ENCODE measurements at regions not wholly inside any gene's neighbourhood (a gene's known extent, or its start where the extent isn't known, plus 50 kb on each side); places are given as distances from the start of the nearest gene placed in this dataset.
"Not testable (repeated sequence)": the region's sequence is repeated elsewhere in the genome, so short reads cannot be mapped to it uniquely, and the experiment has no call there.

GRCh38 chr2:167844714-167845530 lies 402.5 kb downstream of the STK39 start:
- DNase-seq (ENCODE audit: insufficient read length, low spot score), result no peak
- no peak for FAIRE-seq

GRCh38 chr2:167843657-167844056 lies 403.7 kb downstream of the STK39 start:
- FAIRE-seq (no peak), DNase-seq (ENCODE audit: insufficient read length, low spot score) (no peak)

- DNase-seq (ENCODE audit: insufficient read length, low spot score) (no peak), FAIRE-seq (no peak)
Measured at GRCh38 chr2:167843217-167843616, 404.2 kb downstream of the STK39 start.

GRCh38 chr2:167842047-167842446 lies 405.3 kb downstream of the STK39 start:
- no peak for FAIRE-seq
- DNase-seq (ENCODE audit: insufficient read length, low spot score), result no peak

GRCh38 chr2:167835290-167835689 lies 412.1 kb downstream of the STK39 start:
- not testable (repeated sequence) for FAIRE-seq; DNase-seq (ENCODE audit: insufficient read length, low spot score)

GRCh38 chr2:167834707-167835106 lies 412.7 kb downstream of the STK39 start:
- no peak for DNase-seq (ENCODE audit: insufficient read length, low spot score)
- FAIRE-seq, result no peak

- no peak for FAIRE-seq
- no peak for DNase-seq (ENCODE audit: insufficient read length, low spot score)
Measured at GRCh38 chr2:167833294-167833693, 414.1 kb downstream of the STK39 start.

- no peak for DNase-seq (ENCODE audit: insufficient read length, low spot score)
- no peak for FAIRE-seq
Measured at GRCh38 chr2:167832868-167833287, 414.5 kb downstream of the STK39 start.

- DNase-seq (ENCODE audit: insufficient read length, low spot score) (no peak), FAIRE-seq (no peak)
Measured at GRCh38 chr2:167827352-167828097, 419.9 kb downstream of the STK39 start.

GRCh38 chr2:167826906-167827305 lies 420.5 kb downstream of the STK39 start:
- no peak for FAIRE-seq

GRCh38 chr2:167825664-167826063 lies 421.7 kb downstream of the STK39 start:
- no peak for FAIRE-seq

More at GRCh38 chr2:167826906-167827305, 420.5 kb downstream of the STK39 start:
- DNase-seq (ENCODE audit: insufficient read length, low spot score), result no peak

GRCh38 chr2:167822690-167823465 lies 424.5 kb downstream of the STK39 start:
- DNase-seq (ENCODE audit: insufficient read length, low spot score) (no peak), FAIRE-seq (no peak)

More at GRCh38 chr2:167825664-167826063, 421.7 kb downstream of the STK39 start:
- no peak for DNase-seq (ENCODE audit: insufficient read length, low spot score)

GRCh38 chr2:167820488-167820887 lies 426.9 kb downstream of the STK39 start:
- FAIRE-seq (no peak), DNase-seq (ENCODE audit: insufficient read length, low spot score) (no peak)

GRCh38 chr2:167818521-167818920 lies 428.9 kb downstream of the STK39 start:
- FAIRE-seq (no peak), DNase-seq (ENCODE audit: insufficient read length, low spot score) (no peak)

GRCh38 chr2:167817908-167818307 lies 429.5 kb downstream of the STK39 start:
- FAIRE-seq (no peak), DNase-seq (ENCODE audit: insufficient read length, low spot score) (no peak)

GRCh38 chr2:167817422-167817821 lies 430.0 kb downstream of the STK39 start:
- FAIRE-seq (no peak), DNase-seq (ENCODE audit: insufficient read length, low spot score) (no peak)

- no peak for DNase-seq (ENCODE audit: insufficient read length, low spot score)
- FAIRE-seq, result no peak
Measured at GRCh38 chr2:167816874-167817290, 430.5 kb downstream of the STK39 start.

- DNase-seq (ENCODE audit: insufficient read length, low spot score) (no peak), FAIRE-seq (no peak)
Measured at GRCh38 chr2:167814881-167815718, 432.3 kb downstream of the STK39 start.

- FAIRE-seq; DNase-seq (ENCODE audit: insufficient read length, low spot score): not testable (repeated sequence)
Measured at GRCh38 chr2:167814482-167814880, 432.9 kb downstream of the STK39 start.

GRCh38 chr2:167809799-167810198 lies 437.6 kb downstream of the STK39 start:
- DNase-seq (ENCODE audit: insufficient read length, low spot score); FAIRE-seq: not testable (repeated sequence)

Data from HTR-8/SVneo (cell line).